Upper lobe of right lung (tissue), 1 donor: ENCODE measurements at regions not wholly inside any gene's neighbourhood (a gene's known extent, or its start where the extent isn't known, plus 50 kb on each side); places are given as distances from the start of the nearest gene placed in this dataset.

Experiments
- ATAC-seq: fragments of 200-7000 bp; cut with Tn5 transposase; one replicate; pipeline ENCODE4 v1.9.1; 2020; ENCODE audit warnings: mild to moderate bottlenecking, moderate library complexity
- DNase-seq: peaks from one replicate; pipeline ENCODE4 v3.0.0-alpha.2; 2020
- H3K27ac ChIP-seq: fragments of 200-600 bp; one replicate; pipeline ENCODE4 v1.8.0; 2022
- H3K27me3 ChIP-seq: fragments of 200-600 bp; one replicate; pipeline ENCODE4 v1.8.0; 2022; ENCODE audit warnings: mild to moderate bottlenecking
- H3K36me3 ChIP-seq: fragments of 200-600 bp; one replicate; pipeline ENCODE4 v1.8.0; 2022
- H3K4me1 ChIP-seq: fragments of 200-600 bp; one replicate; pipeline ENCODE4 v1.8.0; 2022
- H3K4me3 ChIP-seq: fragments of 200-600 bp; one replicate; pipeline ENCODE4 v1.8.0; 2022; ENCODE audit warnings: mild to moderate bottlenecking
- H3K9me3 ChIP-seq: fragments of 200-600 bp; one replicate; pipeline ENCODE4 v1.8.0; 2022
- CTCF ChIP-seq: fragments of 200-600 bp; IDR thresholded peaks from one replicate; pipeline ENCODE4 v1.8.0; 2022; ENCODE audit warnings: antibody characterized with exemption
- intact Hi-C: fragments of 100-400 bp; cut with DNase I; formaldehyde crosslinking; loops from one replicate; pipeline ENCODE4 v1.11.0; 2022
- donor health status: DM: no; HTN: yes; CAD: no; lungs with severe emphysema.

- intact Hi-C loops, result no loop called here
- H3K4me3 ChIP-seq, result no peak overlapping the region
- no peaks in the 10 kb centered on the region for H3K9me3 ChIP-seq
- no peaks in the 10 kb centered on the region for H3K4me1 ChIP-seq
- no peak for TF ChIP-seq CTCF
- ATAC-seq, result no peak
- H3K27ac ChIP-seq, result no peak overlapping the region
- no peak for DNase-seq
- H3K36me3 ChIP-seq, result no peaks in the 10 kb centered on the region
- H3K27me3 ChIP-seq, result no peaks in the 10 kb centered on the region
Observed at GRCh38 chr2:22329211-22330154, 1055.5 kb upstream of the KLHL29 start.

- H3K9me3 ChIP-seq, result no peaks in the 10 kb centered on the region
- no peaks in the 10 kb centered on the region for H3K4me1 ChIP-seq
- ATAC-seq (no peak), DNase-seq (no peak)
- no peaks in the 10 kb centered on the region for H3K36me3 ChIP-seq
- no peak overlapping the region for H3K4me3 ChIP-seq
- intact Hi-C loops, result no loop called here
- H3K27me3 ChIP-seq, result no peaks in the 10 kb centered on the region
- TF ChIP-seq CTCF, result no peak
- no peak overlapping the region for H3K27ac ChIP-seq
Observed at GRCh38 chr2:22336414-22336813, 1048.6 kb upstream of the KLHL29 start.

GRCh38 chr2:22340716-22341115 is 1044.3 kb upstream of the KLHL29 start:
- Histone ChIP-seq H3K9me3 (no peaks in the 10 kb centered on the region), H3K4me3 (no peak overlapping the region), H3K4me1 (no peaks in the 10 kb centered on the region), H3K27me3 (no peaks in the 10 kb centered on the region), H3K27ac (no peak overlapping the region), H3K36me3 (no peaks in the 10 kb centered on the region)
- intact Hi-C loops, result no loop called here
- DNase-seq (no peak), ATAC-seq (no peak)
- no peak for TF ChIP-seq CTCF

GRCh38 chr2:22347306-22347705 is 1037.7 kb upstream of the KLHL29 start:
- no peaks in the 10 kb centered on the region for H3K27me3 ChIP-seq
- intact Hi-C loops, result no loop called here
- H3K4me3 ChIP-seq, result no peak overlapping the region
- H3K4me1 ChIP-seq, result no peaks in the 10 kb centered on the region
- no peaks in the 10 kb centered on the region for H3K36me3 ChIP-seq
- no peak overlapping the region for H3K27ac ChIP-seq
- DNase-seq (no peak), ATAC-seq (no peak)
- H3K9me3 ChIP-seq, result no peaks in the 10 kb centered on the region
- TF ChIP-seq CTCF, result no peak

GRCh38 chr2:22350621-22351020 is 1034.4 kb upstream of the KLHL29 start:
- H3K4me3 ChIP-seq, result no peak overlapping the region
- no peak for ATAC-seq
- H3K4me1 ChIP-seq, result no peaks in the 10 kb centered on the region
- no peaks in the 10 kb centered on the region for H3K27me3 ChIP-seq
- intact Hi-C loops, result no loop called here
- no peaks in the 10 kb centered on the region for H3K9me3 ChIP-seq
- H3K36me3 ChIP-seq, result no peaks in the 10 kb centered on the region
- TF ChIP-seq CTCF, result no peak
- no peak overlapping the region for H3K27ac ChIP-seq
- no peak for DNase-seq
